Uterus (tissue), 3 donors: ENCODE measurements at regions not wholly inside any gene's neighbourhood (a gene's known extent, or its start where the extent isn't known, plus 50 kb on each side); places are given as distances from the start of the nearest gene placed in this dataset.

ENCODE experiments used
- DNase-seq, 2 donors: peaks; one replicate each; pipeline ENCODE4 v3.0.0-alpha.2; 2019 to 2020
- H3K27ac ChIP-seq, 2 donors: fragments of 200-600 bp; sonication (generic); 1 replicate in 1 of 2; 2 replicates in 1 of 2; pipeline ENCODE4 v1.5.1; 2016 to 2018
- H3K27me3 ChIP-seq, 2 donors: fragments of 200-600 bp; sonication (generic); one replicate each; pipeline ENCODE4 v1.5.1; 2018 to 2019; ENCODE audit warnings: control low read depth in 1 of 2
- H3K36me3 ChIP-seq, 2 donors: fragments of 200-600 bp; sonication (generic); one replicate each; pipeline ENCODE4 v1.5.1; 2019; ENCODE audit warnings: control low read depth in 1 of 2
- H3K4me1 ChIP-seq, 2 donors: fragments of 200-600 bp; sonication (generic); one replicate each; pipeline ENCODE4 v1.5.1; 2018 to 2019; ENCODE audit warnings: control low read depth in 1 of 2
- H3K4me3 ChIP-seq, 2 donors: fragments of 200-600 bp; sonication (generic); 1 replicate in 1 of 2; 2 replicates in 1 of 2; pipeline ENCODE4 v1.5.1; 2018 to 2019; ENCODE audit warnings: mild to moderate bottlenecking in 1 of 2
- H3K9me3 ChIP-seq, 2 donors: fragments of 200-600 bp; sonication (generic); one replicate each; pipeline ENCODE4 v1.5.1; 2019; ENCODE audit warnings: control low read depth in 1 of 2
- POLR2A ChIP-seq, 2 donors: fragments of 450-650 bp; IDR thresholded peaks; one replicate each; pipeline ENCODE4 v1.6.1; 2016; ENCODE audit warnings: antibody characterized with exemption in 2 of 2, mild to moderate bottlenecking in 1 of 2, moderate library complexity in 1 of 2
- intact Hi-C: fragments of 100-400 bp; cut with DNase I; formaldehyde crosslinking; loops from one replicate; pipeline ENCODE4 v1.15.1; 2023; ENCODE audit warnings: low total_unique reads
- TF ChIP-seq, protein P1 (sequence below), 4 experiments: fragments of 200-600 bp in 2 of 4; fragments of 450-650 bp in 2 of 4; sonication (generic) in 2 of 4; IDR thresholded peaks; one replicate each; pipeline ENCODE4 v1.5.1; 2016 to 2019; ENCODE audit warnings: antibody characterized with exemption in 4 of 4, mild to moderate bottlenecking in 2 of 4, moderate library complexity in 1 of 4
- donor health status: DM: yes; HTN: yes; CAD: no.

DNA sequence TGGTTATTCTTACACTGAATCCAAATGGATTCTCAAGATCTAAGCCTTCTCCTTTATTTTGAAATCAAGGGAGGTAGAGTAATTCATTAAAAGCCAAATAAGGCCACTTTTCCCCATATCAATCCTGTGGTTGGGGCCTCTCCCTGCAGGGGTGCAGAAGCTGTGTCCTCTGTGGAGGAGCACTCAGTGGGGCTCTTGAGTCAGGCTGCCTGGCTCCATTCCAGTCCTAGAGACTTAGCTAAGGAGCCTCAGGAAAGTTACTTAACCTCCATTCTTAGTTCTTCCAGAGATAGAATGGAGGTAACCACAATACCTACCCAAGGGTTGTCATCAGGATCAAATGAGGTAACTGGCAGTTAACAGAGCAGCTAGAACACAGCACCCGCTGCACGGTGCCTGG lies 564.3 kb downstream of the CMPK2 start:
- Histone ChIP-seq H3K9me3 (no peaks in the 10 kb centered on the region), H3K4me1 (no peaks in the 10 kb centered on the region), H3K27ac (no peak overlapping the region), H3K4me3 (no peak overlapping the region), H3K36me3 (no peaks in the 10 kb centered on the region), H3K27me3 (no peaks in the 10 kb centered on the region)
- TF ChIP-seq POLR2A (IDR thresholded peaks at IDR 0.05) = no peak
- TF ChIP-seq, protein P1, sequence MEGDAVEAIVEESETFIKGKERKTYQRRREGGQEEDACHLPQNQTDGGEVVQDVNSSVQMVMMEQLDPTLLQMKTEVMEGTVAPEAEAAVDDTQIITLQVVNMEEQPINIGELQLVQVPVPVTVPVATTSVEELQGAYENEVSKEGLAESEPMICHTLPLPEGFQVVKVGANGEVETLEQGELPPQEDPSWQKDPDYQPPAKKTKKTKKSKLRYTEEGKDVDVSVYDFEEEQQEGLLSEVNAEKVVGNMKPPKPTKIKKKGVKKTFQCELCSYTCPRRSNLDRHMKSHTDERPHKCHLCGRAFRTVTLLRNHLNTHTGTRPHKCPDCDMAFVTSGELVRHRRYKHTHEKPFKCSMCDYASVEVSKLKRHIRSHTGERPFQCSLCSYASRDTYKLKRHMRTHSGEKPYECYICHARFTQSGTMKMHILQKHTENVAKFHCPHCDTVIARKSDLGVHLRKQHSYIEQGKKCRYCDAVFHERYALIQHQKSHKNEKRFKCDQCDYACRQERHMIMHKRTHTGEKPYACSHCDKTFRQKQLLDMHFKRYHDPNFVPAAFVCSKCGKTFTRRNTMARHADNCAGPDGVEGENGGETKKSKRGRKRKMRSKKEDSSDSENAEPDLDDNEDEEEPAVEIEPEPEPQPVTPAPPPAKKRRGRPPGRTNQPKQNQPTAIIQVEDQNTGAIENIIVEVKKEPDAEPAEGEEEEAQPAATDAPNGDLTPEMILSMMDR (IDR thresholded peaks at IDR 0.05) = no peak
- no peak for DNase-seq
- intact Hi-C loops = no loop called here

DNA sequence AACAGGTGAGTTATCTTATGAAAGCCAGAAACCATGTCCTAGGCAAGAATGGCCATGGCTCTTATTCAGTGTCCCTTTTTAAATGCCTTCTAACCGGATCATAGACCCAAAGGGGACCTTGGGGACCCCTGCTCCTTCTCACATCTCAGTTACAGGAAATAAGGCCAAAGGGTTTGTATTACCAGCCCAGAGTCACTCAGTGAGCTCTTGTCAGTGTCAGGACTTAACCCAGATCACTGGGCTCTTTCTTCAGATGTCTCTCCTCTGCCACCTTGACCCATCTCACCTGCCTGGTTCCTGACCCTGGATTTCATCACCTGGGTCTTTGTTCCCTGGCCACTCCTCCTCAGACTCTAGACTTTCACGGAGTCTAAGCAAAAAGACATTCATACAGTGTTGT lies 556.7 kb downstream of the CMPK2 start:
- intact Hi-C loops = no loop called here
- DNase-seq = no peak
- Histone ChIP-seq H3K27me3 (no peaks in the 10 kb centered on the region), H3K9me3 (no peaks in the 10 kb centered on the region), H3K36me3 (no peaks in the 10 kb centered on the region), H3K4me3 (no peak overlapping the region), H3K4me1 (no peaks in the 10 kb centered on the region), H3K27ac (no peak overlapping the region)
- no peak for TF ChIP-seq POLR2A (IDR thresholded peaks at IDR 0.05)
- TF ChIP-seq, protein P1 (IDR thresholded peaks at IDR 0.05) = no peak

DNA sequence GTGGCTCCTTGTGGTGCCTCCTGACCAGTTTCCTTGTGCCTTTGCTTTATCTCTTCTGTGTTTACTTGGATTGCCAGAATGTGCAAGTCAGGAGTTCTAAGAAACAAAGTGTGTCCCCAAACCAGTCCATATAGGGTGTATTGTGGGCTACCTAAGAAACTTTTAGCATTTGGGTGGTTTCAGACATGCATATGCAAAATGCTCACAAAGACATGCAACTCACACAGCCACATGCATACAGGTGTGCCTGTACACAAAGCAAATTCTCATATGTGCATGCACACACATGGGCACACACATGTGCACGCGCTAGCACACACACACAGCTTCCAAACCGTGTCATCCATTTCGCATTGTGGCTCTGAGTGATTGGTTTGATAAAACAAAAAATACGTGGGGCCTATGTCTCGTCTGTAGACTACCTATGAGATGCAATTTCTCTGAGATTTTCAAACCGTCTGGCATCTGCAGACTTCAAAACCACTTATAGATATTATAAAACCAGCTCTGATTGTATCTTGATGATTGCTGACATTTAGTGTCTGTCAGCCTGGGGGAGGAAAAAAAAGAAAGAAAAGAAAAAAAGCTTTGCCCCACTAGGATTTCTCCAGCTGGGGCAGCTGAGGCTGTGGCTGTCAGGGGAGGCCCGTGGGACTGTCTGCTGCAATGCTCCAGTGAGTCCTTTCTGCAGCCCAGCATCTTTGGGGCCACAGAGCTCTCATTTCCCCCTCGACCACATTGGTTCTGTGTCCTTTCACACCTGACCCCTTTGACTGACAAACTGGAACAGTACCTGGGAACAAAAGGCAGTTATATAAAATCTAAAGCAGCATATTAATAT lies 556.1 kb downstream of the CMPK2 start:
- intact Hi-C loops = no loop called here
- Histone ChIP-seq H3K4me1 (no peaks in the 10 kb centered on the region), H3K9me3 (no peaks in the 10 kb centered on the region), H3K27me3 (no peaks in the 10 kb centered on the region), H3K36me3 (no peaks in the 10 kb centered on the region), H3K27ac (no peak overlapping the region), H3K4me3 (no peak overlapping the region)
- no peak for DNase-seq
- no peak for TF ChIP-seq POLR2A (IDR thresholded peaks at IDR 0.05)
- TF ChIP-seq, protein P1 (IDR thresholded peaks at IDR 0.05) = no peak

DNA sequence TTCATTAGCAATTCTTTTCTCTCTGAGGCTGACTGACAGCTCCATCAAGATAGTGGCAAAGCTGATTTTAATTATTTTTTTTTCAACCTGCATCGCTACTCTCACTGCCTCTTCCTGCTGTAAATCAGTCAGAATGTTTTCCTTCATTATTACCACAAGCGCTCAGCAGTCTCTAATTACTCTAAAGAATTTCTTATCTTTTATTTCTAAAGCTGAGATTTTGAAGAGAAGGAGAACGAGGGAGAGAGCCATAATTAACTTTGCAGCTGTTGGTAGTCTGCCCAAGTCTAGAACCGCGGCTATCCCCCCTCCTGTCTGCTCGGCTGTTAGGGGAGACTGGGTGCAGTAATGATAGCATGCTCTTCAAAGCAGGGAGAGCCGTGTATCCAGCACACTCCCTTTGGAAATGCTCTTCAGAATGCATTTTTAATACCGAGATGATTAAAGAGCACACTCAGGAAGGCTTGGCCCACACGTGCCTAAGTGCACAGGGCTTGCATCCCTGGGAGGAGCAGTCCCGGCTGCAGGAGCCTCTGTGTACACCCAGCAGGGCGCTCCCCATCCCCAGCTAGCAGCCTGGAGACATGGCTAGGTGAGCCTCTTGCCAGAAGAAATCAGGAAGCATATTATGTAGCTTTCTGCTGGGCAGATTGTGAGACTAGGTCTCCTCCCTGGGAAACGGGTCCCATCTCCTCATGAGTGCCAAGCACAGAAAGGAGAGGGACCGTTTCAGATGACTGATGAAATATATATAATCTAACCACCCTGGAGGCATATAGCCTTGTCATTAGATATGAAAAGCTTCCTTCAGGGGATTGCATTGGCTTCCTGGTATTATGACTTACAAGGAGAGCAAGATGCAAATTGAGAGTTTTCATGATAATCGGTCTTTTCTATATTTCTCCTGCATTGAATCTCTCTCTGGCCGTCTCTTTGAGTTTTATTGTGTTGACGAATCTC lies 555.2 kb downstream of the CMPK2 start:
- DNase-seq = no peak
- no peak overlapping the region for H3K27ac ChIP-seq
- intact Hi-C loops = no loop called here

More for the DNA sequence above, 555.2 kb downstream of the CMPK2 start:
- Histone ChIP-seq H3K9me3 (no peaks in the 10 kb centered on the region), H3K4me3 (no peak overlapping the region), H3K27me3 (no peaks in the 10 kb centered on the region), H3K4me1 (no peaks in the 10 kb centered on the region), H3K36me3 (no peaks in the 10 kb centered on the region)
- TF ChIP-seq, protein P1 (IDR thresholded peaks at IDR 0.05) = no peak
- no peak for TF ChIP-seq POLR2A (IDR thresholded peaks at IDR 0.05)
